H1 (cell line): ENCODE measurements at regions not wholly inside any gene's neighbourhood (a gene's known extent, or its start where the extent isn't known, plus 50 kb on each side); places are given as distances from the start of the nearest gene placed in this dataset.

ENCODE experiments used
- ASH2L ChIP-seq: fragments of 200-600, 300-600 bp; sonication (generic); IDR thresholded peaks from one replicate; pipeline ENCODE4 v1.7.1; 2017; ENCODE audit warnings: low read length
- KDM4A ChIP-seq: IDR thresholded peaks from one replicate; pipeline ENCODE4 v1.7.1; 2012; ENCODE audit warnings: low read depth, mild to moderate bottlenecking, moderate library complexity, low read length, inconsistent platforms; ENCODE audit not compliant: severe bottlenecking
- RAD21 ChIP-seq, 2 experiments: IDR thresholded peaks in 1 of 2; conservative IDR thresholded peaks in 1 of 2; 2 replicates each; pipeline ENCODE4 v1.6.1; 2011; ENCODE audit warnings: low read depth in 2 of 2, low read length in 2 of 2, improper control_type of control experiment in 1 of 2, inconsistent platforms in 1 of 2, mild to moderate bottlenecking in 1 of 2, moderate library complexity in 1 of 2
- SP2 ChIP-seq: IDR thresholded peaks from 2 replicates; pipeline ENCODE4 v1.6.1; 2012; ENCODE audit warnings: mild to moderate bottlenecking, low read length, inconsistent platforms
- TF ChIP-seq, protein P1 (sequence below): fragments of 300-600 bp; sonication (generic); IDR thresholded peaks from 2 replicates; pipeline ENCODE4 v1.7.1; 2012; ENCODE audit warnings: low read length, moderate library complexity, mild to moderate bottlenecking, inconsistent platforms; ENCODE audit not compliant: insufficient replicate concordance

DNA sequence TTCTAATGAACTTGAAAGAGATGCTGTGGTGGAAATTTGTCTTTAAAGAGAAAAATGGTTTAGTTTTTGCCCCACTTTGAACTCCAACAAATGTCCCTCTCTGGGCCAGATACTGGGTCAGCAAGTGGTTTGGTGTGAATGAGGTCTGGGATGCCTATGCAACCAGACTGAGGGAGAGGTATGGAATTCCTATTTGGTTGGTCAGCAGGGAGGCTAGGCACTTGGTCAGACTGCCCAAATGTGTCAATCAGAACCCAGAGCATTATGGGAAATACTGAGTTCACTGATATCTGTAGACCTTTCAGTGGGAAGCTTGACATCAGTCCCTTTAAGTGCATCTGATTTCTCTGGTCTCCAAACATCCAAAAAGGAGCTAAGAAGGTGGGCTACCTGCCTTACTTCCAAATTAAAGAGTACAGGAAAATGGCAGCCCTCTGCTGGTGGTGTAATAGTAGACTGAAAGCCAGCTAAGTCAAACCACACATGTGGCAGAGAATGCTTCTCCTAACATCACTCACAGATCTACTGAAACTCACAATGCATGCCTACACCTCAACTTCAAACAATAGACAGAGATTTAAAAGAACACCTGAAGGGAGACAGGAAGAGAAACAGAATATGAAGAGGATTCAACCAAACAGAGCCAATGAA lies 510.1 kb downstream of the PLA2G4A start (continued):
- TF ChIP-seq, protein P1, sequence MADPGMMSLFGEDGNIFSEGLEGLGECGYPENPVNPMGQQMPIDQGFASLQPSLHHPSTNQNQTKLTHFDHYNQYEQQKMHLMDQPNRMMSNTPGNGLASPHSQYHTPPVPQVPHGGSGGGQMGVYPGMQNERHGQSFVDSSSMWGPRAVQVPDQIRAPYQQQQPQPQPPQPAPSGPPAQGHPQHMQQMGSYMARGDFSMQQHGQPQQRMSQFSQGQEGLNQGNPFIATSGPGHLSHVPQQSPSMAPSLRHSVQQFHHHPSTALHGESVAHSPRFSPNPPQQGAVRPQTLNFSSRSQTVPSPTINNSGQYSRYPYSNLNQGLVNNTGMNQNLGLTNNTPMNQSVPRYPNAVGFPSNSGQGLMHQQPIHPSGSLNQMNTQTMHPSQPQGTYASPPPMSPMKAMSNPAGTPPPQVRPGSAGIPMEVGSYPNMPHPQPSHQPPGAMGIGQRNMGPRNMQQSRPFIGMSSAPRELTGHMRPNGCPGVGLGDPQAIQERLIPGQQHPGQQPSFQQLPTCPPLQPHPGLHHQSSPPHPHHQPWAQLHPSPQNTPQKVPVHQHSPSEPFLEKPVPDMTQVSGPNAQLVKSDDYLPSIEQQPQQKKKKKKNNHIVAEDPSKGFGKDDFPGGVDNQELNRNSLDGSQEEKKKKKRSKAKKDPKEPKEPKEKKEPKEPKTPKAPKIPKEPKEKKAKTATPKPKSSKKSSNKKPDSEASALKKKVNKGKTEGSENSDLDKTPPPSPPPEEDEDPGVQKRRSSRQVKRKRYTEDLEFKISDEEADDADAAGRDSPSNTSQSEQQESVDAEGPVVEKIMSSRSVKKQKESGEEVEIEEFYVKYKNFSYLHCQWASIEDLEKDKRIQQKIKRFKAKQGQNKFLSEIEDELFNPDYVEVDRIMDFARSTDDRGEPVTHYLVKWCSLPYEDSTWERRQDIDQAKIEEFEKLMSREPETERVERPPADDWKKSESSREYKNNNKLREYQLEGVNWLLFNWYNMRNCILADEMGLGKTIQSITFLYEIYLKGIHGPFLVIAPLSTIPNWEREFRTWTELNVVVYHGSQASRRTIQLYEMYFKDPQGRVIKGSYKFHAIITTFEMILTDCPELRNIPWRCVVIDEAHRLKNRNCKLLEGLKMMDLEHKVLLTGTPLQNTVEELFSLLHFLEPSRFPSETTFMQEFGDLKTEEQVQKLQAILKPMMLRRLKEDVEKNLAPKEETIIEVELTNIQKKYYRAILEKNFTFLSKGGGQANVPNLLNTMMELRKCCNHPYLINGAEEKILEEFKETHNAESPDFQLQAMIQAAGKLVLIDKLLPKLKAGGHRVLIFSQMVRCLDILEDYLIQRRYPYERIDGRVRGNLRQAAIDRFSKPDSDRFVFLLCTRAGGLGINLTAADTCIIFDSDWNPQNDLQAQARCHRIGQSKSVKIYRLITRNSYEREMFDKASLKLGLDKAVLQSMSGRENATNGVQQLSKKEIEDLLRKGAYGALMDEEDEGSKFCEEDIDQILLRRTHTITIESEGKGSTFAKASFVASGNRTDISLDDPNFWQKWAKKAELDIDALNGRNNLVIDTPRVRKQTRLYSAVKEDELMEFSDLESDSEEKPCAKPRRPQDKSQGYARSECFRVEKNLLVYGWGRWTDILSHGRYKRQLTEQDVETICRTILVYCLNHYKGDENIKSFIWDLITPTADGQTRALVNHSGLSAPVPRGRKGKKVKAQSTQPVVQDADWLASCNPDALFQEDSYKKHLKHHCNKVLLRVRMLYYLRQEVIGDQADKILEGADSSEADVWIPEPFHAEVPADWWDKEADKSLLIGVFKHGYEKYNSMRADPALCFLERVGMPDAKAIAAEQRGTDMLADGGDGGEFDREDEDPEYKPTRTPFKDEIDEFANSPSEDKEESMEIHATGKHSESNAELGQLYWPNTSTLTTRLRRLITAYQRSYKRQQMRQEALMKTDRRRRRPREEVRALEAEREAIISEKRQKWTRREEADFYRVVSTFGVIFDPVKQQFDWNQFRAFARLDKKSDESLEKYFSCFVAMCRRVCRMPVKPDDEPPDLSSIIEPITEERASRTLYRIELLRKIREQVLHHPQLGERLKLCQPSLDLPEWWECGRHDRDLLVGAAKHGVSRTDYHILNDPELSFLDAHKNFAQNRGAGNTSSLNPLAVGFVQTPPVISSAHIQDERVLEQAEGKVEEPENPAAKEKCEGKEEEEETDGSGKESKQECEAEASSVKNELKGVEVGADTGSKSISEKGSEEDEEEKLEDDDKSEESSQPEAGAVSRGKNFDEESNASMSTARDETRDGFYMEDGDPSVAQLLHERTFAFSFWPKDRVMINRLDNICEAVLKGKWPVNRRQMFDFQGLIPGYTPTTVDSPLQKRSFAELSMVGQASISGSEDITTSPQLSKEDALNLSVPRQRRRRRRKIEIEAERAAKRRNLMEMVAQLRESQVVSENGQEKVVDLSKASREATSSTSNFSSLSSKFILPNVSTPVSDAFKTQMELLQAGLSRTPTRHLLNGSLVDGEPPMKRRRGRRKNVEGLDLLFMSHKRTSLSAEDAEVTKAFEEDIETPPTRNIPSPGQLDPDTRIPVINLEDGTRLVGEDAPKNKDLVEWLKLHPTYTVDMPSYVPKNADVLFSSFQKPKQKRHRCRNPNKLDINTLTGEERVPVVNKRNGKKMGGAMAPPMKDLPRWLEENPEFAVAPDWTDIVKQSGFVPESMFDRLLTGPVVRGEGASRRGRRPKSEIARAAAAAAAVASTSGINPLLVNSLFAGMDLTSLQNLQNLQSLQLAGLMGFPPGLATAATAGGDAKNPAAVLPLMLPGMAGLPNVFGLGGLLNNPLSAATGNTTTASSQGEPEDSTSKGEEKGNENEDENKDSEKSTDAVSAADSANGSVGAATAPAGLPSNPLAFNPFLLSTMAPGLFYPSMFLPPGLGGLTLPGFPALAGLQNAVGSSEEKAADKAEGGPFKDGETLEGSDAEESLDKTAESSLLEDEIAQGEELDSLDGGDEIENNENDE = no peak
- TF ChIP-seq SP2 = no peak
- TF ChIP-seq KDM4A = no peak
- no peak for TF ChIP-seq ASH2L
- TF ChIP-seq RAD21 (IDR thresholded peaks at IDR 0.05 in 1 of 2, conservative IDR thresholded peaks at IDR 0.05 in 1 of 2; ENCODE audit: low read depth in 2 of 2, low read length in 2 of 2) = no peak; a peak in 1 of 4 replicates
- TF ChIP-seq, all 59 proteins: peak for 0
